Type B pancreatic cell (in vitro differentiated cells): ENCODE measurements at regions not wholly inside any gene's neighbourhood (a gene's known extent, or its start where the extent isn't known, plus 50 kb on each side); places are given as distances from the start of the nearest gene placed in this dataset.

Experiments used
- DNase-seq: peaks from one replicate; pipeline ENCODE4 v3.0.0; 2021; ENCODE audit warnings: mixed read lengths; ENCODE audit not compliant: unreplicated experiment; ENCODE audit errors: extremely low spot score
- H3K27ac Mint-ChIP-seq: 2 replicates; pipeline ENCODE4 v1.8.0; 2021; ENCODE audit warnings: mild to moderate bottlenecking, mixed read lengths
- H3K27me3 Mint-ChIP-seq: 2 replicates; pipeline ENCODE4 v1.8.0; 2021; ENCODE audit warnings: mixed read lengths
- H3K36me3 Mint-ChIP-seq: 2 replicates; pipeline ENCODE4 v1.8.0; 2021; ENCODE audit warnings: mixed read lengths
- H3K4me1 Mint-ChIP-seq: one replicate; pipeline ENCODE4 v1.8.0; 2021; ENCODE audit warnings: mixed read lengths; ENCODE audit not compliant: unreplicated experiment
- H3K4me3 Mint-ChIP-seq: 2 replicates; pipeline ENCODE4 v1.8.0; 2021; ENCODE audit warnings: mild to moderate bottlenecking, mixed read lengths
- H3K9me3 Mint-ChIP-seq: 2 replicates; pipeline ENCODE4 v1.8.0; 2021; ENCODE audit warnings: mixed read lengths
- CTCF ChIP-seq: fragments of 200-600 bp; sonication (generic); conservative IDR thresholded peaks from 2 replicates; pipeline ENCODE4 v1.5.0; 2021; ENCODE audit warnings: antibody characterized with exemption, mild to moderate bottlenecking

DNA sequence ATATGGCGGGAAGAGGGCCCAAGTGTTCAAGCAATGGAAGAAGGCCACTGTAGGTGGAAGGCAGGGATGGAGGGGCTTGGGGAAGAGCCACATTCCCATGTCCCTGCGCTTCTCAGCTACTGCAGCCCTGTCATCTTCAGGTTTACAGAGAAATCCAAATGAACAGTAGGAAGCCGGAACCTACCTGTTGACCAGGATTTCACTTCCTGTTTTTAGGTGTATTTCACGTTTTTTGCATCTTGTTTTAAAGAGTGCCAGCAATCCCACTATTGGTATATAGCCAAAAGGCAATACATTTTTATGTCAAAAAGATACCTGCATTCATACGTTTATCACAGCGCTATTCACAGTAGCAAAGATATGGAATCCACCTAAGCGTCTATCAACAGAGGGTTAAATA is 159.2 kb downstream of the SLC35B3 start:
- DNase-seq = no peak
- Mint-ChIP-seq H3K9me3 (no peaks in the 10 kb centered on the region), H3K27me3 (peaks cover 6% of the 10 kb centered on the region), H3K36me3 (peaks cover 1% of the 10 kb centered on the region), H3K4me3 (no peak overlapping the region), H3K27ac (no peak overlapping the region), H3K4me1 (peaks cover 16% of the 10 kb centered on the region)
- TF ChIP-seq CTCF = no peak

GRCh38 chr6:8275667-8276066 is 159.7 kb downstream of the SLC35B3 start:
- H3K9me3 Mint-ChIP-seq = no peaks in the 10 kb centered on the region
- DNase-seq = no peak
- H3K4me1 Mint-ChIP-seq = peaks cover 21% of the 10 kb centered on the region
- no peak overlapping the region for H3K4me3 Mint-ChIP-seq
- no peak overlapping the region for H3K27ac Mint-ChIP-seq
- peaks cover 5% of the 10 kb centered on the region for H3K36me3 Mint-ChIP-seq
- H3K27me3 Mint-ChIP-seq = peaks cover 6% of the 10 kb centered on the region
- no peak for TF ChIP-seq CTCF

GRCh38 chr6:8274226-8274625 is 161.1 kb downstream of the SLC35B3 start:
- H3K36me3 Mint-ChIP-seq = peaks cover 5% of the 10 kb centered on the region
- H3K9me3 Mint-ChIP-seq = no peaks in the 10 kb centered on the region
- H3K4me3 Mint-ChIP-seq = no peak overlapping the region
- no peak for TF ChIP-seq CTCF
- DNase-seq = no peak
- H3K4me1 Mint-ChIP-seq = peaks cover 31% of the 10 kb centered on the region
- peaks cover 5% of the 10 kb centered on the region for H3K27me3 Mint-ChIP-seq
- no peak overlapping the region for H3K27ac Mint-ChIP-seq

DNA sequence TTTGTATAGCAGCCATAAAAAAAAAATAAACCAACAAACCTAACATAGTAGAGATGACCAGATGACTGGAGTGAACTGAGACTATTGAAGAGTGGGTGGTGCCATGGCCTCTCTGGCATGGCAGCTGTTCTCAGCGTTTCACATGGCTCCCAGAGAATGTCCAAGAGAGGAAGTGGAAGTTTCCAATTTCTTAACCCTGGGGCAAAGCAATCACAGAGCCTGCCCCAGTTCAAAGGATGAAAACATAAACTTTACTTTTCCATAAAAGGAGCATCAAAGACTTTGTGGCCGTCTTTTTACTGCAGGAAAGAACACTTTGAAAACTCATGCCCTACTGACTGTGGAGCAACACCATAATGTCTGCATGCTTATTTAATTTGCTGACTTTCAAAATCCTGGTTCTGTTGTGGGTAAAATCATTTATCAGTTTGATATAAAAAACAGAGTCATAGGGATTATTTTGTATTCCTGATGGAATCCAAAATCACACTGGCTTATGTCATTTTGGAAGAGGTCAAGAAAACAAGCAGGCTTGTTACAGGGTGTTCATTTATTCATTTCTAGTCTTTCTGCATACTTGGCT is 165.4 kb downstream of the SLC35B3 start:
- Mint-ChIP-seq H3K36me3 (peaks cover 5% of the 10 kb centered on the region), H3K27ac (no peak overlapping the region), H3K4me3 (peak overlapping the region; percentile 8), H3K9me3 (no peaks in the 10 kb centered on the region), H3K27me3 (peaks cover 3% of the 10 kb centered on the region), H3K4me1 (peaks cover 25% of the 10 kb centered on the region)
- no peak for DNase-seq
- TF ChIP-seq CTCF = no peak

- Mint-ChIP-seq H3K9me3 (no peaks in the 10 kb centered on the region), H3K36me3 (peaks cover 5% of the 10 kb centered on the region), H3K27me3 (peaks cover 3% of the 10 kb centered on the region), H3K27ac (no peak overlapping the region), H3K4me1 (peaks cover 25% of the 10 kb centered on the region), H3K4me3 (no peak overlapping the region)
- TF ChIP-seq CTCF = no peak
- no peak for DNase-seq
Observed at GRCh38 chr6:8269094-8269493, 166.3 kb downstream of the SLC35B3 start.

- no peak for TF ChIP-seq CTCF
- Mint-ChIP-seq H3K27me3 (peaks cover 3% of the 10 kb centered on the region), H3K27ac (no peak overlapping the region)
Observed at GRCh38 chr6:8268606-8269005, 166.3 kb upstream of the EEF1E1 start.

More at GRCh38 chr6:8268606-8269005, 166.3 kb upstream of the EEF1E1 start:
- Mint-ChIP-seq H3K4me3 (no peak overlapping the region), H3K36me3 (peaks cover 5% of the 10 kb centered on the region), H3K4me1 (peaks cover 25% of the 10 kb centered on the region), H3K9me3 (no peaks in the 10 kb centered on the region)
- DNase-seq = no peak
